Fibroblast of upper back skin (primary cell): ENCODE measurements at regions not wholly inside any gene's neighbourhood (a gene's known extent, or its start where the extent isn't known, plus 50 kb on each side); places are given as distances from the start of the nearest gene placed in this dataset.
"Not testable (repeated sequence)": the region's sequence is repeated elsewhere in the genome, so short reads cannot be mapped to it uniquely, and the experiment has no call there.

Source experiments
- DNase-seq: peaks from one replicate; pipeline ENCODE4 v3.0.0-alpha.2; 2013

DNA sequence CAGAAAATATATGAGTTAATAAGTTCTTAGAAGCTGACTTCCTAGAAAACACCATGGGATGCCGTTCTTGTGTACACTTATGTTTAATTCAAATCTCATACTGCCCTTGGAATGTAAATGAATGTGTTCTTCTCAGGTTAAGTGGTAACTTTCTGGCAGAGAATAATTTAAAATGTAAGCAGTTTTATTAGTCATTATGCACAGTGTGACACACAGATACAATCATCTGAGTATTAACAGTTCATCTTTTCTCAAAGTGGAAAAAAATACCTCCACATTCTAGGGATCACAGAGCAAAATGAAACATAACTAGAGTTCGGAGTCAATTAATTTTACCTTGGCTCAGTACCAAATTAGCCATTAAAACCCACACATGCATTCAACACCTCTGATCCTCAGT lies 508.1 kb downstream of the CDH9 start:
- DNase-seq = no peak

DNA sequence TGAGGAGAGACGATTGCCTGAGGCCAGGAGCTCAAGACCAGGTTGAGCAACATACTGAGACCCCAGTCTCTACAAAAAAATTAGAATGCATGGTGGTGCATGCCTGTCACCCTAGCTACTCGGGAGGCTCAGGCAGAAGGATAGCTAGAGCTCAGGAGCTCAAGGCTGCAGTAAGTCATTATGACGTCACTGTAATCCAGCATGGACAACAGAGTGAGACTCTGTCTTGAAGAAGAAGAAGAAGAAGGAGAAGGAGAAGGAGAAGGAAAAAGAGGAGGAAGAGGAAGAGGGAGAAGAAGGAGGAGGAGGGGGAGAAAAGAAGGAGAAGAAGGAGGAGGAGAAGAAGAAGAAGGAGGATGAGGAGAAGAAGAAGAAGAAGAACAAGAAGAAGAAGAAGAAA lies 519.1 kb downstream of the CDH9 start:
- DNase-seq = no peak

DNA sequence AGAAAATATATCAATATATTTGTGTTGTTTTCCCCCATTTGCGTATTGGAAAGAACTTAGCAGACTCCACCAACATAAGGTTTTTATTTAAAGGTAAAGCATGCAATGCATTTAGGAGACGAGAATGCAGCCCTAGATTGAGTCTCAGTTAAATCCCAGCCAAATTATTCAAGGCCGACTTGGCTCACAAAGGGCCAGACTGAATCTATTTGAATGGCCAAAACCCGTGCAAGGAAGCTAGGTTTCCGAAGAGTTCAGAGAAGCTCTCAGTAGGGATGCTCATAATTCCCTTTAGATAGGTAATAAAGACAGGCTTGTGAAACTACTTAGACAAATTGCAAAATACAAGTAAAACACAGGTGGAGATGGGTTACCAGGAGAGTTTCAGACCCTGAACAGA lies 520.3 kb downstream of the CDH9 start:
- no peak for DNase-seq

DNA sequence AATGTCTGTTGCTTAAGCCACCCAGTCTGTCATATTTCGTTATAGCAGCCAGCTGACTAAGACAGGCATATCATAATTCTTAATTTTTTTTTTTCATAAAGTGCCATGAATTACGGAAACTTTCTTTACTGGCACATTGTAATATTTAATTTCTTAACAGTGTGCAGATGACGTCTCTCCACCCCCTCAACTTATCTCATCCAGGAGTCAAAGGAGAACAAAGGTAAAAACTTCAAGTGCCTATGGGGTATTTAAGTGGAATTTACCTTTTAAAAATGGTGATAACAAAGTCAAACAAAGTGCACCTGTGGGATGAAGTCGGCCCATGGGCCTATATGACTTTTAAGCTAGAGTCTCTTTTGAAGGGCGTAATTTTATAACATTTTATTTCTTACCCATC lies 539.4 kb downstream of the CDH9 start:
- DNase-seq = no peak

DNA sequence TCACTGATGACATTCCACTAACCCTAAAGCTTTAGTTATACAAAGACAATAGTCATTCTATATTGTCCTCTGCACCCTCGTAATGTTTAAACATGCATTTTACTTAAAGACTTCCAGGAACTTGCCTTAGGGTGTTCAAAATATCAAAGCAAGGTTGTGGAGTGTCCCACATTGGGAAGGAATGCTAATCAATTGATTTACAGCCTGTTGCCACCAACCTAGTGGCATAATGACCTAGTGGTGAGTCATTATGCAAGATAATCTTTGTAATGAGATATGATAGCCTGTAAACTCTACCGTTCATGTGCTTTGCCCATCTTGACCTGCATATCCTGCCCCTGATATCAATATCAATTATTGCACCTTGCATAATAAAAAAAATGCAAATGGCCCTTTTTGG lies 542.9 kb downstream of the CDH9 start:
- no peak for DNase-seq

DNA sequence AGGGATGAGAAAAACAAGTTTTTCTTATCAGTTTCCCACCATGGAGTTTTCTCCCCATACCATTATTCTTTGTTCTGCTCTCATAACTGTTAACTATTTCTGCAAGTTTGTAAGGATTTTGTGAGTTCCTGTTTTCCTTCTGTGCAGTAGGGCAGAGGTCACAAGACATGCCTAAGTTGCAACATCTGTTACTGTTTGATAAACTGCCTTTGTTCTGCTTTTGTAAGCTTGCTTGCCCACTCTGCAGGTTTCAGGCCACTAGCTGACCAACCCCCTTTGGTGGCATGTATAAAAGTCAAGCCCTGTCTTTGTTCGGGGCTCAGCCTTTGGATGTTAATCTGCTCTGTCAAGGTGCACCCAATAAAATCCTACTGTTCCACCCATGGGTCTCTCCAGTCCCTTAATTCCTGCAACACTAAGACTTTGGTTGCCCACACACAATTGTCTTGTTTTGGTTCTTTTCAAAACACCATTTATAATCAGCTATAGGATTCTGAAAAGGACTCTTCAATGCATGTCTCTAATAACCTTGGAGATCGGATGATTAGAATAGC lies 545.4 kb downstream of the CDH9 start:
- DNase-seq = no peak

DNA sequence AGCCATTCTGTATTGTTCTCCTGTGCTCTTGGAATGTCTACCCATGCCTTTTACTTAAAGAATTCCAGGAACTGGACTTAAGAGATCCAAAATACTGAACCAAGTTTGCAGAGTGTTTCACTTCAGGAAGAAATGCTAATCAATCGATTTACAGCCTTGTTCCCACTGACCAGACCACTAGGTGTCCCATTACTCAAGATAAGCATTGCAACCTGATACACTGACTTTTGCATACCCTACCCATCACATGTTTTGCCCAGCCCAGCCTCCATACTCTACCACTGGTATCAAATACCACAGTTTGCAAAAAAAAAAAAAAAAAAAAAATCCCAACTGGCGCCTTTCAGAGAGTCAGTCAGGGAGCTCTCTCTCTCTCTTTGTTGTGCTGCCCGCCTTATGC lies 550.8 kb downstream of the CDH9 start:
- no peak for DNase-seq

DNA sequence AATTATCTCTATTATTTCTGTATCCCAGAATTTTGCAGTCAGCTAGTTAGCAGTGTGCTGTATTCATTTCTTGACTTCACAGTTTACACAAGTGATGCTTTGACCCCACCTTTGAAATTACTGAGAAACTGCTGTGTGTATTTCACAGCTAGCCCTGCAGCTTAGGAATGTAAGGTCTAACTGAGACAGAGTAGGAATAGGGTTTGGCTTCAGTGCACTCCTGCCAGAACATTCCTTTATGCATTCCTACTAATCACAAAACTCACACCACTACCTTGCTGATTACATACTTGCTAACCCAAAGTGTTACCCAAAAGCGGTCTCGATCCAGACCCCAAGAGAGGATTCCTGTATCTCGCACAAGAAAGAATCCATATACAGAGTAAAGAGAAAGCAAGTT lies 551.8 kb downstream of the CDH9 start:
- no peak for DNase-seq

DNA sequence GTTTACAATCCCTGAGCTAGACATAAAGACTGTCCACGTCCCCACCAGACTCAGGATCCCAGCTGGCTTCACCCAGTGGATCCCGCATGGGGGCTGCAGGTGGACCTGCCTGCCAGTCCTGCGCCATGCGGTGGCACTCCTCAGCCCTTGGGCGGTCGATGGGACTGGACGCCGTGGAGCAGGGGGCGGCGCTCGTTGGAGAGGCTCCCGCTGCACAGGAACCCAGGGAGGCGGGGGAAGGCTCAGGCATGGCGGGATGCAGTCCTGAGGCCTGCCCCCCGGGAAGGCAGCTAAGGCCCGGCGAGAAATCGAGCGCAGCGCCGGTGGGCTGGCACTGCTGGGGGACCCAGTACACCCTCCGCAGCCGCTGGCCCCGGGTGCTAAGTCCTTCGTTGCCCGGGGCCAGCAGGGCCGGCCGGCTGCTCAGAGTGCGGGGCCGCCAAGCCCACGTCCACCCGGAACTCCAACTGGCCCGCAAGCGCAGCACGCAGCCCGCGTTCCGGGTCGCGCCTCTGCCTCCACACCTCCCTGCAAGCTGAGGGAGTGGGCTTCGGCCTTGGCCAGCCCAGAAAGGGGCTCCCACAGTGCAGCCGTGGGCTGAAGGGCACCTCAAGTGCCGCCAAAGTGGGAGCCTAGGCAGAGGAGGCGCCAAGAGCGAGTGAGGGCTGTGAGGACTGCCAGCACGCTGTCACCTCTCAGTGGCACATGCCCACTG lies 553.1 kb downstream of the CDH9 start:
- DNase-seq = not testable (repeated sequence)

DNA sequence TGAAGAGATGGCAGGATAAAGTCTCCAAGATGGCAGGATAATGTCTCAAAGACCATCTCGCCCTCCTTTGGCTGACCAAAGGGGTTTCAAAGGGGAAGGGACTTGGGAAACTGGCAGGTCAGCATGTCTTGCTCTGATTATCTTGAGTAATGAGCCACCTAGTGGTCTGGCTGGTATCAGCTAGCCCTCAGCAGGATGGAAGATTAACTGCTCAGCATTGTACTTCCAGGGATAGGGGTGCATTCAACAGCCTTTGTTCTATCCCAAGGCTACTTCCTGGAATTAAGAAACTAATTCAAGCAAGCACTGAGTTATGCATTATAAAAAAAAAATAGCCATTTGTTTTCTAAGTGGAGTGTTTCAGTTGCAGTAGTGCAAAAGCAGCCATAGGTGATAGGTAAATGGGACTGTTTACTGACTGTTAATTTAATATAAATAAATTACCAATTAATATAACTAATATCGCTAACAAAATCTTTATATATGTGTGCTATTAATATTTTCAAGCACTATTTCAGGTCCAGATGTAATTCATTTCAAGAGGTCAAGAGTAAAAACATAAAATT lies 555.5 kb downstream of the CDH9 start:
- DNase-seq = no peak

DNA sequence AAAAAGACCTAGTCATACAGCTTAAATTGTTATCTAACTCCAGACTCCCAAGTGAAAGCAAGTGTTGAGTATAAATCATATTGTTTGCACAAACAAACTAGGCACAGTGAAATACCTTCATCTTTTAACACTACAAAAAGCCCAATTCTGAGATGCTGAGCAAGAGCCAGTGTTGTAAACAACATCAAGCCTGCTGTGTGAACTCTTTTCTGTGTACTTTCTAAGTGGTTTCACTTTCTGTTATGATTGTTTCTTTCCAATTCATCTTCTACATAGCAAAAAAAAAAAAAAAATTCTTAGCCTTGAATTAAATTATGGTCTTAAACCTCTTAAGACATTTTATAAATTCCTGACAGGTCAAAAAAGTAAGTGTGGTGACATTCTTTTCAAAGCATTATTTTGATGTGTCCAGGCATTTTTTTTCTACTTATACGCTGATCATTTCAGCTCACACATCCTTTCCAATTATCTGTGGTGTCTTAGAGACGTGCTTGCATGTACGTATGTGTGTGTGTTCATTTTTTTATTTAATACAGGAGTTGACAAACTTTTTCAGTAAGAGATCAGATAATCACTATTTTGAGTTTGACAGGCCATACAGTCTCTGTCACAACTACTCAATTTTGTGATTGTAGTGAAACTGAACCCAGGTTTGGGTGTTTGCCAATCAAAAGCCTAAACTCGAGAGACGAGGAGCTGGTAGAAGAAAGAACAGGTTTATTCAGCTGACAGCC lies 556.1 kb downstream of the CDH9 start:
- no peak for DNase-seq

DNA sequence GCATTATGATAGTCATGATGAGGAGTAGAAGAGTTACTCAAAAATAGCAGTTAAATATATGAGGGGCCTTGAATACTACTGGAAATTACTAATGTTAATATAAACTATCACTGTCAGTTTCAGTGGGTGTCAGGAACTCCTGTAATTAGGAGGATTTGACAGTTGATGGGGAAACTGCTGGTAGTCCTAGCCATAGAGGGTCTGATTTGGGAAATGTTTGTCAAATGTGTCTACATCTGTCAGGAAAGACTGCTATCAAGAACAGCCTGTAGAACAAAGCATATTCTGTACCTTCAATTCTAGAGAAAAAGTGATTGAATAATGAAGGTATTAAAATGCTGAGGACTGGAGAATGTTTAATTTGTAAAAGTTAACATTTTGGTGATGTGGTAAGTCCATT lies 567.9 kb downstream of the CDH9 start:
- DNase-seq = no peak

DNA sequence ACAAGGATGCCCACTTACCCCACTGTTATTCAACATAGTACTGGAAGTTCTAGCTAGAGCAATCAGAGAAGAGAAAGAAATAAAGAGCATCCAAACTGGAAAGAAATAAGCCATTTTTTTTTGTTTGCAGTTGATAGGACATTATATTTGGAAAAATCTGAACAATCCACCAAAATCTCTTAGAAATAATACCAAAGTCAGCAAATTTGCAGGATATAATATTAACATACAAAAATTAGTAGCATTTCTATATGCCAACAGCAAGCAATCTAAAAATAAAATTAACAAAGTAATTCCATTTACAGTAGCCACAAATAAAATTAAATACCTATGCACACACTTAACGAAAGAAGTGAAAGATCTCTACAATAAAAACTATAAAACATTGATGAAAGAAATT lies 599.3 kb downstream of the CDH9 start:
- DNase-seq = no peak

DNA sequence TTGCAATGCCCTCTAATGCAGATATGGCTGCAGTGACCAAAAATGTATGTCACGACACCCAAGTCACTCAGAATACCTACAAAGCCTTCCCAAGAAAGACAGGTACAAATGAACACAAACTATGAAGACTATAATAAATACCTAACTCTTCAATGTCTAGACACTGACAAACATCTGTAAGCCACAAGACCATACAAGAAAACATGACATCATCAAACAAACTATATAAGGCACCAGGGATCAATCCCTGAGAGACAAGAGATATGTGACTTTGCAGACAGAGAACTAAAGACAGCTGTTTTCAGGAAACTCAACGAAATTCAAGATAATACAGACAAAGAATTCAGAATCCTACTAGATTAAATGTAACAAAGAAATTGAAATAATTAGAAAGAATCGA lies 603.7 kb downstream of the CDH9 start:
- DNase-seq = no peak

DNA sequence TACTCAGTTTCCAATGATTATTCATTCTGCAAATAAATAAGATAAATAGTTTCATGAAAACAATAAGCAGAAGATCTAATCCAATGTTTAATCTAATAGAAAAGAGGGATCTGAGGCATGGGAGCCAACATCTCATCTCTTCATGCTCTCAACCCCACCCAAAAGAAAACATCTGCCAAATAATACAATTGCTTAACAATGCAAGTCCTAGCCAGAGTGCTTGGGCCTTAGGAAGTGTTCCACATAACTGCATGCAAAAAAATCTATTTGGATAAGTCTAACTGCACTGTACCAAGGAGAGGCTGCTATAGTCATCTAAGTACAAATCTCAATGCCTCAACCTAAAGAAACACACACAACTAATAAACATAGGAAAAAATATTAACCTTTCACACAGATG lies 606.0 kb downstream of the CDH9 start:
- DNase-seq = no peak

DNA sequence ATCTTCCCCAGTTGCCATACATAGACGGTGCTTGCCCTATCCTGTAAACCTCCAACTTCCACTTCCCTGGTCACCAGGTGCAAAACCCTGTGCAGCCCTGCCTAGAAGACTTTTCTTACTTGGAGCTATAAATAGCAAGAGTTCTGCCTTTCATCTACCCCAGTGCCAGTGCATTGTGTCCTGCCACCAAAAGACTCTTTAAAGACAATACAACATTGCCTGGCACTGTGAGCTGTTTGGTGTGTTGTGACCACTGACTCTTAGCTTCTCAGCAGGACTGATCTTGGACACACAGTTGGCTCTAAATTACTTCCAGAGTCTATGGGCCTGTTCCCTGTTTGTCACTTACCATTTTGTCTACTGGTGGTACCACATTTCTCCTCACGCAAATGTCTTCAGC lies 608.1 kb downstream of the CDH9 start:
- DNase-seq = no peak

DNA sequence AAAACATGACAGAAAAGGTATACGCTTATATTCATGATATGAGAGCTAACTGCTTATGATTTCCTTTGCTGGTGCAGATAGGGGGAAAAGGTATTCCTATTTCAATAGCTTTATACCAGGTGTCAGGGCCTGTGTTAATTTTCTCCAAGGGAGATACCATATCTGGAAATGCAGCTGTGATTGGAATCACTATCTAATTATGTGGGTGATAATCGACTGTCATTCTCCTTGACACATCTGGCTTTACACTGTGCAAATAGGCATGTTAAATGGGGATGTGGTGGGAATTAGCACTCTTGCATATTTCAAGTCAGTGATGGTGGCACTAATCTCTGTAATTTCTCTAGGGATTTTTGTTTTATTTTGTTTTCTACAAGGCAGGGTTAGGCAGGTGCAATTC lies 611.1 kb downstream of the CDH9 start:
- DNase-seq = no peak

DNA sequence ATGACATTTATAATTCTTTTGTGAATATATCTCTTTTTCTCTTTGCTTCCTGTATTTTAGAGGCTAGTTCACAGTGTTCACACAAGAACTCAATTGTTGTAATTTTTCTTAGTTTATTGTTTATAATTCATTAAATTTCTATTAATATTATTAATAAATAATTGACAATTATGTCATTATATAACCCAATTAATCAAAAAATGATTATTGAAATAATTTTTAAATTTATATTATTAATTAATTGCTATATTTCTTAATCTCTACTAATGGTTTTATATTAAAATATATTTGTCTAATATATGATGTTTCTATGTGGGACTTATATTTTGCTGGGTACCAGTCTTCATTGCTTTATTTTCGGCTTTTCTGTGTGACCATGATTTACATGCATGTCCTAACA lies 618.4 kb downstream of the CDH9 start:
- no peak for DNase-seq

DNA sequence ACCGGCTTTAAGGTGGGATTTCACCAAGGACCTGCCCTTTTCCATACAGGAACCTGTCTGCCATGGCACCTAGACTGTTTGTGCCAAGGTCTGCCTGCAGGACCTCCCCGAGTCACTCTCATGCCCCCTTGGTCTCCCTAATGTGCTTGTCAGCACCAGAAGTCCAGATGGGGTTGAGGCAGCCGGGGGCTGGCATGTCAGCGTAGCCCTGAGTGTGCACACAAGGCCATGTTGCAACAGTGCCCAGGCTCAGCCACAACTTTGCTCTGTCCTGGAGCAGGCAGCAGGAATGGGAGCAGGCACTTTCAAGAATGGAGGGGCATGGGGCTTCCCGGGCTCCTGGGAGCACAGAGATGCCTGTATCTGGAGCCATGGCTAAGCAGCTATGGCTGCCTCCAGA lies 621.5 kb downstream of the CDH9 start:
- DNase-seq = no peak

DNA sequence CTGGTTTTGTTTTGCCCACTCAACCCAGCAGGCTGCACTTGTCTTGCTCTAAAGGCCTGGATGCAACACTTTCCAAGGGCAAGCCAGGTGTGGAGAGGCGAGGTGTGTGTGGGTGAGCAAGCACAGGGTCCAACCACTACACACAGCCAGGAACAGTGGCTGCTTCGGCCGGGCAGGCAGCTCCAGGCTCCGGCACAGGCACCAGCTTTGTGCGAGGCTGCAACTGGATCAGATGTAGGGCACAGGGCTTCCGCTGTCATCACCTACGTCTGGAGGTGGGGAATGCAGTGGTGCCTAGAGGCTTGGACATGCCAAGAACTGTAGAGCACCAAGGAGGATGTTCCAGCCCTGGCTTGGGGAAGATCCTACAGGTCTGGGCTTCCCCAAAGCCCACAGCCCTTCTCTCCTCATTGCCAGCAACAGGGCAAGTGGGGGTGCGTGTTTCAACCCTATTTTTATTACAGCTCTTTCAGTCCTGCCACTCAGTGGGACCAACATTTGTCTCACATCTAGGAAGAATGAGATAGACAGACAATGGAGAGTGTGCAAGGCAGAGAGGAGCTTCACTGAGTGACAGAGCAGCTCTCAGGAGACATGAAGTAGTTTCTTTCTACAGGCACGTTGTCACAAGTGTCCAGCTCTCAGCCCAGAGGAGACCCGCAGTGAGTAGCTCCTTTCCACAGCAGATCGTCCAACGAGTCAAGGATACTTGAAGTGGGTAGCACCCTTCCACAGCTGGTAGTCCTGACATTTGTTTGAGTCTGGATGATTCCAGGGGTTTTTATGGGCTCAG lies 622.2 kb downstream of the CDH9 start:
- no peak for DNase-seq

DNA sequence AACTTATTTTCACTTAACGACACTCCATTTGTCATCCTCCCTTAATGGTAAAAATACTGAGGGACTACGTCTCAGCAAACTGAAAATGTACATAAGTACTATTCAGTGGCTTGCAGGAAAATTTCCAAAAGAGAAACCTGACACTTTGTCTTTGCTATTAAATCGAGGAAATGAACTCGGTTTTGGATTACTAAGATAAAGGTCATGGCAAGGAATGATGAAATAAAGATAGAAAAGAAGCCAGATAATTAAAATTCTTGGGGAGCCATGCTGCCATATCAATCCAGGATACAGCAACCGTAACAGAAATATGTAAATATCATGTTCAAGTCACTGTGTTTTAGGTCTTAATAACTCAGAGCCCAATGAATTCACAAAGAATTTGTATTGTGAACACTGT lies 647.8 kb downstream of the CDH9 start:
- no peak for DNase-seq

DNA sequence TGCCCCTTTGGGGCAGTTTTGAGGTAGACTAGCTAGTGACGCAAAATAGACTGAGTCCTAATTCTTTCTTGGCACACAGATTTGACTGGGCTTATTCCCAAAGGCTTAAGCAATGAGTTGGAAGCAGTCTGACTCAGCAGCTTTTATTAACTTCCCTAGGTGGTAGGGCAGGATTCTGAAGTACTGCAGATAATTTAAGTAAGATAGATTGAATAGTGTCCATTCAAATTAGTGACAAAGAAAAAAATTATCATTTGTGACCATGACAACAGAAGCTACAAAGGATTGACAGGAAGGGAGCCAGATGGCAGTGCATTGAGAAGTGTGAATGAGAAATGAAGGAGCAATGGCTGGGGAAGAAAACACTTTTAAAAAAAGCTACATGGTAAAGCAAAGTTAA lies 649.4 kb downstream of the CDH9 start:
- no peak for DNase-seq

DNA sequence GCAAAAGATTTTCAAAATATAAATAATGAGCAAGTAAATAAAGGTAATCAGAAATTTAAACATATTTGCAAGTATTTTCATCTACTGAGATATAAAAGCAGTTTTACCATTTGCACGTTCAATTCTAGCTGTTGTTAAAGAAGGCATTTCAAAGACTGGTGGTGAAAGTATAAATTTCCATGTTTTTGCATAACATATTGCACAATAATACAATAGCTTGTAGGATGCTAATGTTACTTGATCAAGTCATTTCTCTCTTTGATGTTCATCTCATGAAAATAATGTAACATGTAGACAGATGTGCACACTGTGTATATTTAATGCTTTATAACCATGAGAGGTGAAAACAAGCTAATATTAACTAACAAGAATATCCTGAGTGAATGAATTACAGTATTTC lies 651.9 kb downstream of the CDH9 start:
- no peak for DNase-seq
